HepG2 (cell line): ENCODE measurements at regions not wholly inside any gene's neighbourhood (a gene's known extent, or its start where the extent isn't known, plus 50 kb on each side); places are given as distances from the start of the nearest gene placed in this dataset.

ENCODE experiments used
- ATAC-seq: fragments of 200-7000 bp; cut with Tn5 transposase; 3 replicates; pipeline ENCODE4 v1.9.1; 2020; ENCODE audit warnings: mild to moderate bottlenecking, moderate library complexity
- BruUV-seq: library from RNA; stranded (reverse); fragments of 400-500 nt; replicated peaks from 2 replicates; lab custom pipeline; 2021; lab: Mats Ljungman, UMichigan
- CTCF ChIA-PET: fragments of 300-600 bp; formaldehyde crosslinking; extraction: SDS; loops from one replicate; lab custom pipeline; 2021; ENCODE audit warnings: low total read pairs, inconsistent platforms, low intra/inter-chr PET ratio; lab: Yijun Ruan, JAX
- POLR2A ChIA-PET: fragments of 350-600 bp; sonication (Branson Sonifier 250); formaldehyde crosslinking; loops from one replicate; lab custom pipeline; 2020; ENCODE audit warnings: antibody characterized with exemption, inconsistent platforms; lab: Yijun Ruan, JAX
- DNase-seq: peaks from one replicate; pipeline ENCODE4 v3.0.0-alpha.2; 2015; ENCODE audit warnings: low spot score
- FAIRE-seq: peaks from 3 replicates; lab custom pipeline; 2011; peaks lifted over from hg19 to GRCh38; lab: Jason Lieb, UNC
- H2AFZ ChIP-seq: one replicate; pipeline ENCODE4 v1.6.1; 2011; ENCODE audit warnings: low read length, inconsistent platforms
- H3K27ac ChIP-seq: fragments of 300-600 bp; 3 replicates; pipeline ENCODE4 v1.8.0; 2011; ENCODE audit warnings: mixed run types, mild to moderate bottlenecking, mixed read lengths, low read length, inconsistent platforms; ENCODE audit not compliant: insufficient read depth; ENCODE audit errors: extremely low read length
- H3K27me3 ChIP-seq, 2 experiments: fragments of 200-600 bp in 1 of 2; 2 replicates in 1 of 2; 3 replicates in 1 of 2; pipeline versions ENCODE4 v1.6.0 to v1.8.0; 2011; ENCODE audit warnings: low read length in 2 of 2, mild to moderate bottlenecking in 2 of 2, moderate library complexity in 2 of 2, inconsistent platforms in 1 of 2; ENCODE audit not compliant: insufficient read depth in 2 of 2, control insufficient read depth in 1 of 2
- H3K36me3 ChIP-seq, 2 experiments: fragments of 200-600 bp in 1 of 2; replicated peaks in 1 of 2; 2 replicates in 1 of 2; 3 replicates in 1 of 2; pipeline versions ENCODE4 v1.5.1 to v1.8.0; 2011; ENCODE audit warnings: low read length in 2 of 2, inconsistent platforms in 1 of 2; ENCODE audit not compliant: insufficient read depth in 2 of 2, control insufficient read depth in 1 of 2
- H3K4me1 ChIP-seq: 2 replicates; pipeline ENCODE4 v1.5.1; 2012; ENCODE audit warnings: low read length, inconsistent platforms; ENCODE audit not compliant: insufficient read depth
- H3K4me2 ChIP-seq: 2 replicates; pipeline ENCODE4 v1.6.0; 2011; ENCODE audit warnings: low read depth, low read length, inconsistent platforms
- H3K4me3 ChIP-seq, 3 experiments: fragments of 200-600 bp in 1 of 3; sonication (generic), shearing (Covaris generic) in 1 of 3; replicated peaks in 1 of 3; 2 replicates each; pipeline ENCODE4 v1.5.1; 2011 to 2016; ENCODE audit warnings: low read length in 3 of 3, inconsistent platforms in 2 of 3, low read depth in 2 of 3, mild to moderate bottlenecking in 2 of 3, control low read depth in 1 of 3, mixed read lengths in 1 of 3; ENCODE audit not compliant: insufficient read depth in 1 of 3
- H3K79me2 ChIP-seq: one replicate; pipeline ENCODE4 v1.6.1; 2011; ENCODE audit warnings: low read length, inconsistent platforms; ENCODE audit not compliant: insufficient read depth
- H3K9ac ChIP-seq: 2 replicates; pipeline ENCODE4 v1.6.0; 2011; ENCODE audit warnings: mild to moderate bottlenecking, low read depth, low read length, inconsistent platforms; ENCODE audit not compliant: insufficient read depth
- H3K9me3 ChIP-seq: 2 replicates; pipeline ENCODE4 v1.5.1; 2012; ENCODE audit warnings: mild to moderate bottlenecking, low read length
- H4K20me1 ChIP-seq: 2 replicates; pipeline ENCODE4 v1.6.0; 2011; ENCODE audit warnings: inconsistent platforms, mild to moderate bottlenecking, low read length, moderate library complexity; ENCODE audit not compliant: insufficient read depth
- CSRNP2 ChIP-seq: sonication (generic); formaldehyde crosslinking; conservative IDR thresholded peaks from 2 replicates; pipeline ENCODE4 v1.8.0; 2022; ENCODE audit warnings: low read depth, missing genetic modification reagents
- DPF2 ChIP-seq: sonication (generic); formaldehyde crosslinking; IDR thresholded peaks from 2 replicates; pipeline ENCODE4 v1.4.0; 2020; ENCODE audit warnings: mild to moderate bottlenecking, low read depth, missing genetic modification reagents, borderline replicate concordance
- DR1 ChIP-seq: sonication (generic); formaldehyde crosslinking; IDR thresholded peaks from 2 replicates; pipeline ENCODE4 v1.8.0; 2021; ENCODE audit warnings: mild to moderate bottlenecking, missing genetic modification reagents, inconsistent platforms
- GPN1 ChIP-seq: sonication (generic); formaldehyde crosslinking; IDR thresholded peaks from 2 replicates; pipeline ENCODE4 v1.5.1; 2020; ENCODE audit warnings: missing genetic modification reagents, borderline replicate concordance
- HIVEP1 ChIP-seq: sonication (generic); formaldehyde crosslinking; IDR thresholded peaks from 2 replicates; pipeline ENCODE4 v1.4.0; 2020; ENCODE audit warnings: mild to moderate bottlenecking, missing genetic modification reagents
- NFIB ChIP-seq: sonication (generic); formaldehyde crosslinking; IDR thresholded peaks from 2 replicates; pipeline ENCODE4 v1.9.0; 2021; ENCODE audit warnings: missing genetic modification reagents, mild to moderate bottlenecking, borderline replicate concordance
- NFKBIZ ChIP-seq: IDR thresholded peaks from 2 replicates; pipeline ENCODE4 v1.6.1; 2018; ENCODE audit warnings: missing genetic modification reagents, missing compliant biosample characterization
- RBAK ChIP-seq: sonication (generic); formaldehyde crosslinking; IDR thresholded peaks from 2 replicates; pipeline ENCODE4 v1.5.1; 2020; ENCODE audit warnings: mild to moderate bottlenecking, missing genetic modification reagents
- RFXAP ChIP-seq: sonication (generic); formaldehyde crosslinking; IDR thresholded peaks from 2 replicates; pipeline ENCODE4 v1.4.0; 2020; ENCODE audit warnings: missing genetic modification reagents, borderline replicate concordance
- SNAI1 ChIP-seq: sonication (generic); formaldehyde crosslinking; IDR thresholded peaks from 2 replicates; pipeline ENCODE4 v1.5.0; 2020; ENCODE audit warnings: mild to moderate bottlenecking, missing genetic modification reagents, borderline replicate concordance
- ZNF678 ChIP-seq: sonication (generic); formaldehyde crosslinking; IDR thresholded peaks from 2 replicates; pipeline ENCODE4 v1.4.0; 2020; ENCODE audit warnings: mild to moderate bottlenecking, missing genetic modification reagents
- ZNF710 ChIP-seq: sonication (generic); formaldehyde crosslinking; IDR thresholded peaks from 2 replicates; pipeline ENCODE4 v1.5.0; 2020; ENCODE audit warnings: mild to moderate bottlenecking, missing genetic modification reagents, borderline replicate concordance
- ZSCAN21 ChIP-seq: sonication (generic); formaldehyde crosslinking; IDR thresholded peaks from 2 replicates; pipeline ENCODE4 v1.8.0; 2022; ENCODE audit warnings: mild to moderate bottlenecking, missing genetic modification reagents, moderate library complexity, borderline replicate concordance
- WGBS: methylation state at CpG from one replicate; pipeline ENCODE4 v1.1.6; 2017; ENCODE audit warnings: low lambda C conversion rate; 5-methylcytosine and 5-hydroxymethylcytosine counted together
- in situ Hi-C: cut with HindIII; loops from 2 replicates; pipeline ENCODE4 v1.10.0; 2017; ENCODE audit warnings: low pct_unique_long_range_greater_than_20kb; ENCODE audit not compliant: extremely low pct_ligation_motif_present
- intact Hi-C: fragments of 100-400 bp; cut with micrococcal nuclease; formaldehyde crosslinking; loops from one replicate; pipeline ENCODE4 v1.10.0; 2022; ENCODE audit not compliant: unreplicated experiment
- TF ChIP-seq, protein P1 (sequence below): sonication (generic); formaldehyde crosslinking; IDR thresholded peaks from 2 replicates; pipeline ENCODE4 v1.4.0; 2020; ENCODE audit warnings: missing genetic modification reagents, low read depth, mild to moderate bottlenecking, borderline replicate concordance
- TF ChIP-seq, protein P2 (sequence below): IDR thresholded peaks from 2 replicates; pipeline ENCODE4 v1.6.1; 2018; ENCODE audit warnings: missing genetic modification reagents, mild to moderate bottlenecking, missing compliant biosample characterization

DNA sequence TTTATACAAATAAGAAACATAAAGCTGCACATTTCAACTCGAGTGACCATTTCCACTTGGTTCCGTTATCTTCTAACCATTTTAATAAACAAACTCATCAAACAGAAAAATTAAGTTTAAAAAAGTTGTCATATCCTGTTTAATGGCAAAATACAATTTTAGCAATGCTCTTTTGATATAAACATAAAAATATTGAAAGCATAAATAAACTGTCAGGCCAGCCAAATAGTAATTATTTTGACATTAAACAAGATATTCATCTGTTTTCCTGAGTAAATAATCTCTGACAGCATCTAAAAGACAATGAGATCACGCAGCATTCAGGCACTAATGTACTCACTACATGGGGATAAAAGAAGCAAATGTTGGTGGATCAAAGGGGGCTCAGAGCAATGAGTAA, 145.3 kb upstream of the ATP5MC3 start:
- BruUV-seq = no TSS peak
- no peaks in the 10 kb centered on the region for H3K79me2 ChIP-seq
- no peak overlapping the region for H3K4me2 ChIP-seq
- H3K27ac ChIP-seq = no peak overlapping the region
- H3K36me3 ChIP-seq = no peaks in the 10 kb centered on the region
- no peak overlapping the region for H3K4me3 ChIP-seq
- FAIRE-seq (no peak), DNase-seq (no peak), ATAC-seq (no peak)
- no peaks in the 10 kb centered on the region for H3K4me1 ChIP-seq
- ChIA-PET POLR2A (no interaction called here), CTCF (no interaction called here)
- H2AFZ ChIP-seq = no peak overlapping the region
- no peak for TF ChIP-seq ZSCAN21 (CRISPR knock-in tag)
- no peak for TF ChIP-seq ZNF710 (CRISPR knock-in tag)
- TF ChIP-seq DR1 (CRISPR knock-in tag) = no peak
- no peak for TF ChIP-seq DPF2 (CRISPR knock-in tag)
- TF ChIP-seq, protein P1, sequence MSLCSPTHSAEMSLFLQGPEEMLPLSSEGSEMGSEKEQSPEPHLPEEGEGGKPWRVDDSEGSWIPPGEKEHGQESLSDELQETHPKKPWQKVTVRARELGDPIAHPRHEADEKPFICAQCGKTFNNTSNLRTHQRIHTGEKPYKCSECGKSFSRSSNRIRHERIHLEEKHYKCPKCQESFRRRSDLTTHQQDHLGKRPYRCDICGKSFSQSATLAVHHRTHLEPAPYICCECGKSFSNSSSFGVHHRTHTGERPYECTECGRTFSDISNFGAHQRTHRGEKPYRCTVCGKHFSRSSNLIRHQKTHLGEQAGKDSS = no peak
- TF ChIP-seq NFKBIZ (CRISPR knock-in tag) = no peak
- no peak for TF ChIP-seq SNAI1
- TF ChIP-seq, protein P2, sequence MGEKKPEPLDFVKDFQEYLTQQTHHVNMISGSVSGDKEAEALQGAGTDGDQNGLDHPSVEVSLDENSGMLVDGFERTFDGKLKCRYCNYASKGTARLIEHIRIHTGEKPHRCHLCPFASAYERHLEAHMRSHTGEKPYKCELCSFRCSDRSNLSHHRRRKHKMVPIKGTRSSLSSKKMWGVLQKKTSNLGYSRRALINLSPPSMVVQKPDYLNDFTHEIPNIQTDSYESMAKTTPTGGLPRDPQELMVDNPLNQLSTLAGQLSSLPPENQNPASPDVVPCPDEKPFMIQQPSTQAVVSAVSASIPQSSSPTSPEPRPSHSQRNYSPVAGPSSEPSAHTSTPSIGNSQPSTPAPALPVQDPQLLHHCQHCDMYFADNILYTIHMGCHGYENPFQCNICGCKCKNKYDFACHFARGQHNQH (CRISPR knock-in tag) = no peak
- no peak for TF ChIP-seq RFXAP (CRISPR knock-in tag)
- TF ChIP-seq CSRNP2 (CRISPR knock-in tag) = no peak
- TF ChIP-seq NFIB = no peak
- no peak for TF ChIP-seq HIVEP1
- TF ChIP-seq RBAK (CRISPR knock-in tag) = no peak
- TF ChIP-seq ZNF678 (CRISPR knock-in tag) = no peak
- TF ChIP-seq GPN1 (CRISPR knock-in tag) = no peak
- no peaks in the 10 kb centered on the region for H3K9me3 ChIP-seq
- intact Hi-C loops = no loop called here
- no peak overlapping the region for H3K9ac ChIP-seq
- in situ Hi-C loops = no loop called here
- no peaks in the 10 kb centered on the region for H3K27me3 ChIP-seq
- H4K20me1 ChIP-seq = no peaks in the 10 kb centered on the region
- 14% methylated on average over 3 of the region's 3 CpGs for WGBS
